Globus pallidus (tissue), 1 donor: ENCODE measurements at regions not wholly inside any gene's neighbourhood (a gene's known extent, or its start where the extent isn't known, plus 50 kb on each side); places are given as distances from the start of the nearest gene placed in this dataset.

Experiments used
- DNase-seq: peaks from one replicate; pipeline ENCODE4 v3.0.0-alpha.2; 2015; ENCODE audit warnings: low spot score

DNA sequence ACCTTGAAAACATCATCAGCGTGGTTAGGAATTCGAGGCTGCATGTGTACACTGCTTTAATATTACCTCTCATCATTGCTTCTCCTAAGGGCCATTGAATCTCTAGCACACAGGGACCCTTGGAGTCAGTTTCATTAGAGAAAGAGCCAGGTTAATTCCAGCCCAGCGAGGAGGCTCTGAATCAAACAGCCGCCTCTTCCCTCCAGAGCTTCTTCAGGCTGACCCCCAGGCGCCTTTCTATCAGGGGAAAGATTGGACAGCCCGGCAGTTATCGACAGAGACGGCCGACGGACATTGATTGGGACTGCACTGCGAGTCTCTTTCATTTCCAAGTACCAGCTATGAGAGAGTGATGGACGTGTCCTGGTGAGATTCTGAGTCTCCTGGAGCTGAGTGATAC is 159.2 kb downstream of the ANKRD60 start:
- DNase-seq: no peak

DNA sequence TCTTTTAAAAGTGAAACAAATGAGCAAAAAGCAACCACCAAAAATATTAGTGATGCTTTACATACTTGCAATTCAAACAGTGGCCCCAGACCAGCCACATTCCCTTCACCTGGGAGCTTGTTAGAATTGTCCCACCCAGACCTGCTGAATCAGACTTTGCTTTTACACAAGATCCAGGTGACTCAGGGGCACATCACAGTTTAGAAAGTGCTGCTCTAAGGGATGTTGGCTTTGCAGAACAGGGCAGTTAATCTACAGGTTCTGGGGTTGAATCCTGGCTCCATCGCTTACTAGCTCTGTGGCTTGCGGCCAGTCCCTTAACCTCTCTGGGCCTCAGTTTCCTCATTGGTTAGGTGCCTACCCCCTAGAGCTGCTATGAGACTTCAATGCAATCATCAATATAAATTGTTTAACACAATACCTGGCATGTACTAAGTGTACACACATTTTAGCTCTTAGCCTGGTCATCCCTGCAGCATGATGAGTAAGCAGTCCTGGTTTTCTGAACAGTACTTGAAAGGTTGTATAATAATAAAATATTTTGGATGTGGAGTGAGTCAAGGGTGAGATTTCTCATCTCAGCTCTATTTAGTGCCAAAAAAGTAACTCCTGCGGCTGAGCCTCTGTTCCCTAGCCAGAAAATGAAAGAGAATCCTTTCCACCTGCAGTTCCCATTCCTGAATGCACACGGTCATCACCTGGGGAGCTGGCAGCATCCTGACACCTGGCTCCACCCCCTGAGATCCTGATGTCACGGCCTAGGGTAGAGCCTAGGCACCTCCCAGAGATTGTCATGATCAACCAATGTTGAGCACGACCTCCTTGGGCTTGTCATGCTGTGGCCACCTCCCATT is 162.7 kb downstream of the ANKRD60 start:
- no peak for DNase-seq

DNA sequence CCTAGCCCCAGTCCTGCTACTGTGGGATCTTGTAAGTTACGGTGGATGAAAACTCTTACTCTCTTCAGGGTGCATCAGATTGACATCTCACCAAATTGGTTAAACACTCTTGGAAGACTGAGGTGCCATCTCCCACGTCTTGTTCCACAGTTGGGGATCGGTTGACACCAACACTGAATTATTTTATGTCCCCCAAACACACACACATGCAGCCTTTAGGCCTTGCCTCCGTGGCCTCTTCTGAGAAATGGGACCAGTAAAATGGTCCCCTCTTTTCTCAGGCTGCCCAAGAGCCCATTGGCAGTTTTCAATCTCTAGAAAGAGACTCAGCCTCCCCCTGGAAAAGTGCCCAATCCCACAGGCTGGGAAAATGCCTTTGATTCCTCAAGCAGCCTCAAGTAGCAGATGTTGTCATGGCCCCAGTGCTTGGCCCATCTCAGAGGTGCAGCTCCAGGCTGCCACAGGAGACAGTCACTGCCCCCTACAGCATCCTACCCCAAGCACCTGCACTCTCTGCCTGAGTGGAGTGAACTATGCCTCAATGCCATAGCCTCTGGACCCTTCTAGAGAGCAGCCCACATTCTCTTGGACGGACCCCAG is 163.9 kb downstream of the ANKRD60 start:
- no peak for DNase-seq

DNA sequence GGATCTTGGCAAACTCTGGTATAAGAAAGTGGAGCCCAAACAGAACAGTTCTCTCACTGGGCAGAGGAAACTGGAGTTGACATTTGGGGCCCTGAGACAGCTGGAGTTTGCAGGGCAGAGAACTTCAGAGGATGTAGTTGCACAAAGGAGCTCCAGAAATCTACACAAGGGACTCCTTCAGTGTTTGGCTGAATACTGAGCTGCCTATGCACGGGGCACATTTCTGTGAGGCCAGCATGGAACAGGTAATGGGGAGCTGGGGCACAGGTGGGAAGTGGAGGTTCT is 169.3 kb downstream of the ANKRD60 start:
- DNase-seq: no peak

DNA sequence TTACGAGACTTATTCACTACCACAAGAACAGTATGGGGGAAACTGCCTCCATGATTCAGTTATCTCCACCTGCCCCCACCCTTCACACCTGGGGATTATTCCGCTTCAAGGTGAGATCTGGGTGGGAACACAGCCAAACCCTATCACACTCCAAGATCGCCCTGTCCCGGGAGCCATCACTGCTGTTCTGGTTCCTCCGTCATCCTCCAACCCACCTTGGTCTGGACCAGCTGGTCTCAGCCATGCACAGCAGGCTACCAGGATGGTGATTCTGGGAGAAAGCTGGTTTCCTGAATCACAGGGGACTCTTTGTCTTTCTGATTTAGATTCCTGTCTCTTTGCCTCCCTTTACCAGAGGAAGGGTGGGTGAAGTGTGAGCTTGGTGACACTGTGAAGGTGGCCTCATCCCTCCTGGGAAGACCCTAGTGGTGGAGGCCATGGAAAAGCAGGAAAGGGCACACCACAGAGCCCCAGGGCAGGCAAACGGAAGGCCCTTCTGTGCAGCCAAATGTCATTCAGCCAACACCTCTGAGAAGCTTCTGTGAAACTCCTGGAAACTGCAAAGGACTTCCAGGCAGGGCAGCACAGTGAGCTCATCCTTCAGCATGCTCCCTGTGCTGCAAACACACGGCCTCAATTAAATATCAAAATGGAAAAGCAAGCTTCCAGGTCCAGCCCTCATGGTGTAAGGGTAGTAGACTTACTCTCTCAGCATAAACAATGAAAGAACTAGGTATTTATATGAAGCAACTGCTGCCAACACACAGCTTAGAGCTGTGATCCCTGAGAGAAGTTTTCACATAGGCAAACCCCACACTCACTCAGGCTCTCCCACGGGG is 169.8 kb downstream of the ANKRD60 start:
- no peak for DNase-seq

DNA sequence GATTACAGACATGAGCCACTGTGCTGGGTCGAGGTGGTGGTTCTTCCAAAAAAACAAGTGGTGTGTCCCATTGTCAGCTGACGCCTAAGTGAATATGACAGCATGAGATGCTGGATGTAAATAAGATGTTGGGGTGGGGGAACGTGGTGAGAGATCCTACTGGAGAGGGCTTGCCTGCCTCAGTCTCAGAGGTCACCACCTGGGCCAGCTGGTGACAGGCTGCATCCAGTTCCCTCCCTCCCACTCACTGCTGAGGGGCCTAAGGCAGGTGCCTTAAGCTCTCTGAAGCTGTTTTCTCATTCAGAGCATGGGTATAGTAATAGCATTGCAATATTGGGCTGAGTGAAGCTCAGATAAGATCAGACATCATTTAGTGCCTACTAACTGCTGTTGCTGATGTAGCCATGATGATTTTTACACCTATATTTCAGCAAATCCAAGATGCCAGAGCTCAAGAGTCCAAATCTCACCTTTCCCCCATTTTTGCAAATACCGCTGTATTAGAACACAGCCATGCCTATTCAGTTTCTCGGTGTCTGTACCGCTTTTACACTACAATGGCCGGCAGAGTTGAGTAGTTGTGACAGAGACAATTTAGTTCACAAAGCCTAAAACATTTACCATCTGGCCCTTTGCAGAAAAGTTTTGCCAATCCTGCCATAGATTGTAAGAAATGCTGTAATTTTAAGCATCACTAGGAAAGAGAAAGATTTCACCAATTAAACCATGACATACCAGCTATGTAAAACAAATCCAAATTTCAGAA is 171.3 kb downstream of the ANKRD60 start:
- no peak for DNase-seq

DNA sequence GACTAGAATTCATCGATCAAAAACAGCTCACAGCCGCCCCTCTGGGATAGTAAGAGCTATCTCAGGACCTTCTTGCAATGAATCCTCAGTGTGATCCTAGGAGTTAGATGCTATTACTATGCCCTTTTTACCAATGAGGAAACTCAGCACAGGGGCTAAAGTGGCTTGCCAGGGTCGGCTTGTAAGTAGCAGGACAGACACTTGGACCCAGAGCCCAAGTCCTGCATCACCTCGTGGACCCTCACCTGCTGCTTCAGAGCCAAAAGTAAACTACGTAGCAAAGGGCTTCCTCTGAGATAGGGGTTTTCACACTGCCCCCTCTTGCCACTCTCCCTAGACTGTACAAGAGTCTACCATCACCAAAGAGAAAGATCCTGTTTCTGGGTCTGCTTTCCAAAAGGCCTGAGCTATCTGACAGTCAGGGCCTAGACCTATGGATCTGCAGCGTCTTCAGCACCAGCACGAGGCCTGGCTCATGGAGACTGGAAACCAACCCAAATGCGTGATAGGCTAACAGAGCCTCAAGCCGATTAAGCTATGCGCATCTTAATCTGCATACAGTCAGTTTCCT is 172.3 kb downstream of the ANKRD60 start:
- no peak for DNase-seq

DNA sequence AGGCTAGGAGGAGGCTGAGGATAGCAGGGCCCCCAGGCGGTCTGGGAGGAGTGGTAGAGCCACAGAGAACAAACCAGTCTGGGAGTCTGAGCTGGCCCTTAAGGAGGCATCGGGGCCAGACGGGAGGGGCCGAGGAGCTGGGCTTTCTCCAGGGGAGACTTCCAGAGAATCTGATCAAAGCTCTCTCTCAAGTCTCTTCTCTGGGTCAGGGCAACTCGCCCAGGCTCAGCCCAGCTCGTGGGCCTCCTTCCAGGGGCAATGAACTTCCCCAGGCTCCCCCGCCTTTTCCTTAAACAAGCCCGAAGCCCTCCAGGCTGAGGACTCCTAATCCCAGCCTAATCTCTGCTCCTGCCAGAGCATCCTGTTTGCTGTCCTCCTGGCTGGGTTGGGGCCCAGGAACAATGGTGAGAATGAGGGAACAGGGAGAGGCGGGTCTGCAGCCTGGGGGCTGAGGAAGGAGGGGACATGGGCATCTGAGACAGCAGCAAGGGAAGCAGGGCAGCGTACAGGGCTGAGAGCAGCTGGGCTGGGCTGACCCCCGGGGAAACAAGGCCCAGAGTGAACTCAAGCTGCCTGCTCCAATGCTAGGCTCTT is 173.6 kb downstream of the ANKRD60 start:
- DNase-seq: peak; percentile 54

DNA sequence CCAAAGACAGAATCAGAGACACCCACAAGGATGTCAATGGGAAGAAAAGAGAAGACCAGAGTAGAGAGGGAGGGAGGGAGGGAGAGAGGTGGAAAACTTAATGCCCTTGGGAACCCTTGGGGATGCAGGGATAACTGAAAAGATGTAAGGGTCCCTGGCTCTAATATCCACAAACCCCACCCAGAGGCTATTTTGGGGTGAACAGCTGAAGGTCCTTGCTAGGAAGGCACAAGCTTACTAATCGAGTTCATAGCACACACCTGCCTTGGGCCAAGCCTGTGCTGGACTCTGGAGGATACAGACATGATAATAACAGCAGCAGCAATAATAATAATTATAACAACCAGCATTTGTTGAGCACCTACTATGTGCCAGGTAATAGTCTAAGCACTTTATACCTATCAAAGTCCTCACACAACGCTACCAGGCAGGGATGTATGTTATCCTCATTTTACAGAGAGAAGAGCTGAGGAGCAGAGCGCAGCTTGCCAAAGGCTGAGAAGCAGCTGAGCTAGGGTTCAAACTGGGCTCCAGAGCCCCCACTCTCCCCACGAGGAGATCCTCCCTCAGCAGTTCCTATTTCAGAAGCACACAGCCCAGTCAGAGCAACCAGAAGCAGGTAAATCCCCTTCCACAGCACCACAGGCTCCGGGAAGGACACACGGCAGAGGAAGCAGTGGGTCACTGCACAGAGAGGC is 174.2 kb downstream of the ANKRD60 start:
- DNase-seq: no peak

DNA sequence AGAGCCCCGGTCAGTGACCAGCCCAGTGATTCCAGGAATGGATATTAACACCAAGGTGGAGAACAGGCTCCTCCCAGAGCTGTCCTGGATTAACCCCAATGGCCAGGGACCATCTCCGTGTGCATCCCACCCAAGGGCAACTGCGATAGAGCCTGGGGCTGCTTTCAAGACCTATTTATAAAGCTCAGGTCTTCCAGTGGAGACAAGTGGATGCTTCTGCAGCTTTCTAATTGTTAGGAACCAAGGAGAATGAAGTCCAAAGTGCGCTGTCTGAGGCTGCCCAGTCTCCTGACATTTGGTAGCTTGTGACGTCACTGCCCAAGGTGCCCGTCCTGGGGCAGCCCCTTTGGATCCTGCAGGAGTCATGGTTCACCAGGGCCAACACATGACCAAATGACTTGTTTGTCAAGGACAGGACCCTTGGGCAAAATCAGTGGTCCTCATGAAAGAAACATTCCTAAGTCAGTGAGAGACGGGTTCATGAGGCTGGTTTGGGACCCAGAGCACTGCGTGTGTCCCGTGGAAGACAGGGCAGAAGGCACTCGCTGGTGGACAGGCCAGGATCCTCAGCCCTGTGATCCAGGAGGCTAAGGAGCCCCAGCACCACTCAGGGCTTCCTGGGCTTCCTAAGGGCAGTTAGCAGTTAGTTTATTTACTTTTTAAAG is 174.9 kb downstream of the ANKRD60 start:
- DNase-seq: no peak

DNA sequence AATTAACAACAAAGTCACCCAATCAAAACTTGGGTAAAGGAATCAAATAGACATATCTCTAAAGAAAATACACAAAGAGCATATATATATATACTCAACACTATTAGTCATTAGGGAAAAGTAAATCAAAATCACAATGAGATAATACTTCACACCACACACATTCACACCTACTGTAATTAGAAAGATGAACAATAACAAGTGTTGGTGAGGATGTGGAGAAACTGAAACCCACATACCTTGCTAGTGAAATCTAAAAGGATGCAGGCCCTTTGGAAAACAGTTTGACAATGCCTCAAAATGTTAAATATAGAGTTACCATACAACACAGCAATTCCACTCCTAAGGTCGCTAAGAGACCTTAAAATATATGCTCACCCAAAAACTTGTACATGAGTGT is 177.1 kb downstream of the ANKRD60 start:
- no peak for DNase-seq

DNA sequence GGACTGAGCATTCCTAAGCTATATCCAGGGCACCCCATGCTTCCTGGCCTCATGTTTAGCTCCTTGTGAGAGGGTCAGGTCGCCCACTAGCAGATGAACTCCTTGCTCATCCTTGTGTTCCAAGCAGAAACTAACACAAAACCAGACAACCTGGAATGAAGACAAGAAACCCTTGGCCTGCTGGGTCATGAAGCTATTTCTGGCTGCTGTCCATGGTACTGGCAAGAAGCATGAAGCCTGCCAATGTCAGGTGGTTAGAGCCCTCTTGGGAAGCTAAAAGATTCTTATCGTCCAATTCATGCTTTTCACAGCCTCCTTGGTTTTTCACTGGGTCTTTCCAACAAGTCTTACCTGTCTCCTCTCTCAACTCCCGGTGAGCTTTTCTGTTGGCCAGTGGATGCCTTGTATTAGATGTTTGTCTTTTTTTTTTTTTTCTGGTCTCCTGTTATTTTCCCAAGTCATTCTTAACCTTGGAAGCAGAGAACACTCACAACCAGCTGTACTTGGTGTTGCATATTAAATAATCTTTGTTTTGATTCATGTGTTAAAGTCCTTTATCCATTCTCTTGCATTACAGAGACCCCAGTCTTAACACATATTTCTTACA is 180.3 kb downstream of the ANKRD60 start:
- no peak for DNase-seq

DNA sequence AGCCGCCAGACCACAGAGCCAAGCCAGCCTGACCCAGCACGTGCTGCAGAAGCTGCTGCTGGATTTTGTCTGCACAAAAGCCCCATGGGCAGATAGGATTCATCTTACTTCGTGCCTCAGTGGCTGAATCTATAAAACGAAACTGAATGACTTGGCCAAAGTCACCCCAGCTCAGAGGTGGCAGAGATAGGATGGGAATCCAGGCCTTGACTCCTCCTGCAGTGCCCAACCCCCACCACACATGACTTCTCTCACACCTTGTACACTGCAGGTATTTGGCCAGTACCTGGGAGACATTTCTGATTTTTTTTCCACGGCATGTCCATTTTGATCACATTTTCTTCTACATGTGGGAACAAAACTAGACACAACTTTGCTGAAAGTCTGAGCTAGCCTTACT is 182.1 kb downstream of the ANKRD60 start:
- no peak for DNase-seq

DNA sequence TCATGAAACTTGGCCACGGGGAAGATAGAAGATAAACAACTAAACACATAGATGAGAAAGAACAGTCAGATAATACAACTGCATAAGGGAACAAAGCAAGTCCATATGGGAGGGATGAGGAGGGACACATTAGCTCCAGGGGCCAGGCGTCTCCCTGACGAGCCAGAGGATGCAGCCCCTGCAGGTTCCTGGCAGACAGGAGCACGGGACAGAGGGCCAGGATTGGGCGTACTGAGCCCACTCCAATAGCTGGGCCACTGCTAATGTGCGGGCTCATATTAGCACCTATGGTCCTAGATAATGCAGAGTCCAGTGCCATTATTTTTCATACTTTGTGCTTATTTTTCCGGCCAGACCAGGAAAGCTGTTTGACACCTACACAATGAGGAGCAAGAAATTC is 182.9 kb downstream of the ANKRD60 start:
- DNase-seq: no peak

DNA sequence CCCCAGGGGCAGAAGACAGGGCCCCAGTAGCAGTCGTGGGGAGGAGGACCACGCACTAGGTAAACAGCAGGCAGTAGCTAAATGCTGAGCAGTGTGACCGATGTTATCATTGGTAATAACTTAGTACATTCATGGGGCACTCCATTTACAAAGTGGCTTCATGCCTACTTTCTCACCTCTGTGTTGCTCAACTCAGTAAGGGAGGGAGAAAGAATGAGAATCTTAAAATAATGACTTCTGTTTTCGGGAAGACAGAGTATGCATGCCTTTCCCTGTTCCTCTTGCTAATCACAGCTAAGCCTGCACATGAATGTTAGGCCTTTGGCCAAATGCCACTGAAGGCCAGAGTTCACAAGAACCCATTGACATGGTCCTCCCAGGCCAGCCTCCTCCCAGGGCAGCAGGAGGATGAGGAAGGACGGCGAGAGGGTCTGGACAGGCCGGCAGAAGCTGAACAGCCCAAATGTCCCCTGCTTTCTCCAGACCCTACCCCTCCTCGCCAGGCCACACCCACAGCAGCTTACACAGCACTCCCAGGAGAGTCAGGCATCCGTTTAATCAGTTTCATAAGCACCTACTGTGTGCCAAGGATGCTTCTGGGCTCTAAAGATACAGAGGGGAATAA is 183.4 kb downstream of the ANKRD60 start:
- no peak for DNase-seq

DNA sequence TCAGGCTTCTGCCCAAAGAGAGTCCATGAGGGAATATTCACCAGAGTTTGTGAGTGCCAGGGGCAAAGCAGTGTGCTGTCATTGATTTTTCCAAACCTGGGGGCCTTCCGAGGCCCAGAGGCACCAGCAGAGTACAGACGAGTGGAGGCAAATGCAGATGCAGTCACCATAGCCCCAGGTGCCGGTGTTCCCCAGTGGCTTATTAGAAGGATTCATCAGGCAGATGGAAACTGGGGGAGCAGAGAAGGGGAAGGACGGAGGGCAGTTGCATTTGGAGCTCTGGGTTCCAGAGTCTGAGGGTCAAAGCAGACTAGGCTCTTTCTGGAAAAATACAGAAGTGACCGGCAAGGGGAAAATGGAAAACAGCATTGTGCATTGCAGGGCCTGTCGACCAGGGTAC is 184.2 kb downstream of the ANKRD60 start:
- no peak for DNase-seq

DNA sequence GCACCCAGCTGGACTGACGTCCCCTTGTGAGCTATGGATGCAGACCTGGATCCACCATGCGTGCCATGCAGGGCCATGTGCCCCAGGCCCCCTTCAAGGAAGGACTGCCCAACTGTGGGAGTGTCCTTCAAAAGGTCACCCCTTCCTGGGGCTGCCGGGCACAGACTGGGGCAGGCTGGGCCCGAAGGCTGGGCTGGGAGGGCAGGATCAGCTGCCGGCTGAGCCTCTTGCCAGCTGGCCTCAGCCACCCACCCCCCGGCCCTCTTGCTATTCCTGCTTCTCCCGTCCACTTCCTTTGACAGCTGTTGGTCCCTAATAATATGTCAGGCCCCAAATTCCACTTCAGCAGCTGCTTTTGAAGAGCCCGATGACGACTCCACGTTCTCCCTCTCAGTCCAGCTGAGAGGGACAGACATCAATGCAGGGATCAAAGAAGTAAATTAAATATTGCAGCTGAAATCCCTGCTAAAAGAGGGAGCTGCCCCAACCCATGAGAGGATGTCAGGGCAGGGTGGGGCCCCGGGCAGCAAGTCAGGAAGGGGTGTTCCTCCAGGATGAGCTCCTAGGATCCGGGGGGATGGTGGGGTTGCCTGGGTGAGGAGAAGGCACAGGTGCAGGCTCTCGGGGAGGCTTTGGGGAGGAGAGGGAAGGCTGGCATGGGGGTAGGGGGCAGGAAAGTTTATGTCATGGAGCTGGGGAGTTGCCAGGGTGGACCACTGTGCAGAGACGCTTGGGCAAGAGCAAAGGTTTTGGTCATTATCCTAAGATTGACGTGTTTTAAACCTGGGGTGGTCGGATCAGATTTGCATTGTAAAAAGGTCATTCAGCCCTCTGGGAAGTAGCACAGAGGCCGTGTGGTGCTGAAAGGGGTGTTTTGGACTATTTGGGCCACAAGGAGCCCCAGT is 185.0 kb downstream of the ANKRD60 start:
- DNase-seq: no peak

DNA sequence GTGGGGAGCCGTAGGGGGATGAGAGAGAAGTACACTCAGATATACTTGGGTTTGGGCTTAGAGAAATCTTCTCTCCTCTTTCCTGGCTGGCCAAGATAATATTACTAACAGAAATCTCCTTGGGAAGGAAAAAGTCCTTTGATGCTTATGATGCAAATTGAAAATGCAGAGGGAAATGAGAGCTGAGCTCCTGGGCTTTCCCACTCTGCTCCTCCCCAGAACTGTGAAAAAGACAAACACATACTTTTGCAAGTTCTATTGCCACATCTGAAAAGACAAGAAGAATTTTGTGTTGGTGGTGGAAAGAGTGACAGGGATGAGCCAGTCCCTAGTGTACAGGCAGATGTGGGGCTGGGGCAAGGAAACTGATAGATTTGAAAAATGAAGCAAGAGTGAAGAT is 185.9 kb downstream of the ANKRD60 start:
- no peak for DNase-seq
